ENCODE measurements at regions not wholly inside any gene's neighbourhood (a gene's known extent, or its start where the extent isn't known, plus 50 kb on each side); places are given as distances from the start of the nearest gene placed in this dataset.

- H2AFZ ChIP-seq = no peak overlapping the region
- no peaks in the 10 kb centered on the region for H3K9me3 ChIP-seq (ENCODE audit: low read depth)
- H3K4me3 ChIP-seq = no peak overlapping the region
- H3K27me3 ChIP-seq = no peaks in the 10 kb centered on the region
- no peaks in the 10 kb centered on the region for H3K9me2 ChIP-seq (replicated peaks; ENCODE audit: insufficient read depth)
- H3K4me2 ChIP-seq = no peak overlapping the region
- WGBS (ENCODE audit: low lambda C conversion rate, missing lambda C conversion rate) = 85% methylated on average over 2 of the region's 2 CpGs
- no peak overlapping the region for H3K27ac ChIP-seq
- no peaks in the 10 kb centered on the region for H3K79me2 ChIP-seq
- H4K20me1 ChIP-seq (ENCODE audit: insufficient read depth, poor library complexity, severe bottlenecking) = no peaks in the 10 kb centered on the region
- no peak for DNase-seq (ENCODE audit: low spot score)
- no peaks in the 10 kb centered on the region for H3K4me1 ChIP-seq (ENCODE audit: insufficient read depth)
- TF ChIP-seq CTCF (IDR thresholded peaks at IDR 0.05; ENCODE audit: poor library complexity) = no peak
- TF ChIP-seq EZH2 (IDR thresholded peaks at IDR 0.05; ENCODE audit: borderline replicate concordance) = no peak
- no peak for TF ChIP-seq EZH2phosphoT487 (IDR thresholded peaks at IDR 0.05; ENCODE audit: low read depth, severe bottlenecking, unreplicated experiment)
- H3K36me3 ChIP-seq (replicated peaks; ENCODE audit: insufficient read depth, low read depth) = no peaks in the 10 kb centered on the region
Observed at GRCh38 chr7:79951415-79951814, 183.2 kb upstream of the GNAI1 start.

- no peaks in the 10 kb centered on the region for H4K20me1 ChIP-seq (ENCODE audit: insufficient read depth, poor library complexity, severe bottlenecking)
- no peak for DNase-seq (ENCODE audit: low spot score)
- WGBS (ENCODE audit: low lambda C conversion rate, missing lambda C conversion rate) = 54% methylated on average over 3 of the region's 3 CpGs
- H3K4me2 ChIP-seq = no peak overlapping the region
- H3K9me2 ChIP-seq (replicated peaks; ENCODE audit: insufficient read depth) = no peaks in the 10 kb centered on the region
- H3K27me3 ChIP-seq = no peaks in the 10 kb centered on the region
- no peak overlapping the region for H2AFZ ChIP-seq
- H3K9me3 ChIP-seq (ENCODE audit: low read depth) = no peaks in the 10 kb centered on the region
- TF ChIP-seq EZH2 (IDR thresholded peaks at IDR 0.05; ENCODE audit: borderline replicate concordance) (no peak), EZH2phosphoT487 (IDR thresholded peaks at IDR 0.05; ENCODE audit: low read depth, severe bottlenecking, unreplicated experiment) (no peak), CTCF (IDR thresholded peaks at IDR 0.05; ENCODE audit: poor library complexity) (no peak)
- H3K36me3 ChIP-seq (replicated peaks; ENCODE audit: insufficient read depth, low read depth) = no peaks in the 10 kb centered on the region
- H3K27ac ChIP-seq = no peak overlapping the region
- H3K4me1 ChIP-seq (ENCODE audit: insufficient read depth) = no peaks in the 10 kb centered on the region
- H3K79me2 ChIP-seq = no peaks in the 10 kb centered on the region
- no peak overlapping the region for H3K4me3 ChIP-seq
Observed at GRCh38 chr7:79949778-79950177, 184.9 kb upstream of the GNAI1 start.

GRCh38 chr7:79936281-79936983 is 198.2 kb upstream of the GNAI1 start:
- TF ChIP-seq EZH2phosphoT487 (IDR thresholded peaks at IDR 0.05; ENCODE audit: low read depth, severe bottlenecking, unreplicated experiment) = no peak
- no peak for TF ChIP-seq CTCF (IDR thresholded peaks at IDR 0.05; ENCODE audit: poor library complexity)
- no peak for TF ChIP-seq EZH2 (IDR thresholded peaks at IDR 0.05; ENCODE audit: borderline replicate concordance)
- Histone ChIP-seq H2AFZ (no peak overlapping the region), H3K79me2 (no peaks in the 10 kb centered on the region), H3K36me3 (replicated peaks; ENCODE audit: insufficient read depth, low read depth) (no peaks in the 10 kb centered on the region), H4K20me1 (ENCODE audit: insufficient read depth, poor library complexity, severe bottlenecking) (no peaks in the 10 kb centered on the region), H3K9me2 (replicated peaks; ENCODE audit: insufficient read depth) (no peaks in the 10 kb centered on the region), H3K27ac (no peak overlapping the region), H3K4me1 (ENCODE audit: insufficient read depth) (no peaks in the 10 kb centered on the region), H3K27me3 (no peaks in the 10 kb centered on the region), H3K4me2 (no peak overlapping the region), H3K9me3 (ENCODE audit: low read depth) (no peaks in the 10 kb centered on the region), H3K4me3 (no peak overlapping the region)
- no peak for DNase-seq (ENCODE audit: low spot score)
- 85% methylated on average over 3 of the region's 3 CpGs for WGBS (ENCODE audit: low lambda C conversion rate, missing lambda C conversion rate)

Data from hepatocyte (in vitro differentiated cells).